ENCODE measurements at regions not wholly inside any gene's neighbourhood (a gene's known extent, or its start where the extent isn't known, plus 50 kb on each side); places are given as distances from the start of the nearest gene placed in this dataset.
"Not testable (repeated sequence)": the region's sequence is repeated elsewhere in the genome, so short reads cannot be mapped to it uniquely, and the experiment has no call there.

DNA sequence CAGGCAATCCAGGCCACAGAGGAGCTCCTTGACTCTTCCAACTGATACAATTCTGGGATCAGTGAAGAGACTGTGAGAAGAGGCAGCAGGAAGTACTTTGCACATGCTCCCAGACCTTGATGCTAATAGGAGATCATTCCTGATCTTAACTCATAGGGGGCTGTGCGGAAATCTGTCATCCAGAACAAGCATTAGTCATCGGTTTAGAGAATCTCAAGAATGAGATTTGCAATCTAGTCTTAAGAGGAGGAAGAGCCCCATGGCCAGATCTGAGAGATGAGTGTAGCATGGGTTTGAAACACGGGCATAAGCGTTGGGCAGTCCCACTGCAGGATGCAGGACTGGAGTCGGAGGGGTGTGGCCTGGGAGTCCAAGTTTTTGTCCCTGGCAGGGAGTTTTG is 1081.1 kb downstream of the NAALADL2 start:
- no peaks in the 10 kb centered on the region for H3K27me3 ChIP-seq (replicated peaks; ENCODE audit: insufficient read depth, low read depth, low read length, poor library complexity)
- no TSS peak for BruUV-seq (replicated peaks)
- H3K36me3 ChIP-seq (ENCODE audit: insufficient read depth, low read length, poor library complexity, severe bottlenecking): no peaks in the 10 kb centered on the region
- no peaks in the 10 kb centered on the region for H3K4me1 ChIP-seq (ENCODE audit: insufficient read depth, low read length, poor library complexity, severe bottlenecking)
- intact Hi-C loops (cut with micrococcal nuclease; ENCODE audit: unreplicated experiment): no loop called here
- TF ChIP-seq EZH2 (IDR thresholded peaks at IDR 0.05; ENCODE audit: borderline replicate concordance, low read depth, low read length, poor library complexity, severe bottlenecking) (no peak), CTCF (conservative IDR thresholded peaks at IDR 0.05; ENCODE audit: low read depth, low read length) (no peak)
- peaks cover 1% of the 10 kb centered on the region for H3K9me3 ChIP-seq (ENCODE audit: low read depth, low read length, poor library complexity, severe bottlenecking)
- ChIA-PET POLR2A (ENCODE audit: low non-redundant PET) (no interaction called here), CTCF (no interaction called here)
- no peak overlapping the region for H3K27ac ChIP-seq (ENCODE audit: low read depth, low read length, poor library complexity, severe bottlenecking)
- peak; percentile 16 for DNase-seq (ENCODE audit: low spot score)
- no peak overlapping the region for H3K4me3 ChIP-seq (ENCODE audit: low read depth, low read length, poor library complexity, severe bottlenecking)

GRCh38 chr3:175937367-175937766 is 1078.2 kb downstream of the NAALADL2 start:
- H3K36me3 ChIP-seq (ENCODE audit: insufficient read depth, low read length, poor library complexity, severe bottlenecking); intact Hi-C loops (cut with micrococcal nuclease; ENCODE audit: unreplicated experiment); H3K4me3 ChIP-seq (ENCODE audit: low read depth, low read length, poor library complexity, severe bottlenecking); POLR2A ChIA-PET (ENCODE audit: low non-redundant PET); BruUV-seq (replicated peaks); H3K9me3 ChIP-seq (ENCODE audit: low read depth, low read length, poor library complexity, severe bottlenecking); DNase-seq (ENCODE audit: low spot score); H3K27ac ChIP-seq (ENCODE audit: low read depth, low read length, poor library complexity, severe bottlenecking); H3K27me3 ChIP-seq (replicated peaks; ENCODE audit: insufficient read depth, low read depth, low read length, poor library complexity); H3K4me1 ChIP-seq (ENCODE audit: insufficient read depth, low read length, poor library complexity, severe bottlenecking): not testable (repeated sequence)
- CTCF ChIA-PET: interaction anchor here (0.6 kb wide), 1 partner anchor 698 kb away, joined by 5 read pairs; no protein-coding TSS in a partner anchor

DNA sequence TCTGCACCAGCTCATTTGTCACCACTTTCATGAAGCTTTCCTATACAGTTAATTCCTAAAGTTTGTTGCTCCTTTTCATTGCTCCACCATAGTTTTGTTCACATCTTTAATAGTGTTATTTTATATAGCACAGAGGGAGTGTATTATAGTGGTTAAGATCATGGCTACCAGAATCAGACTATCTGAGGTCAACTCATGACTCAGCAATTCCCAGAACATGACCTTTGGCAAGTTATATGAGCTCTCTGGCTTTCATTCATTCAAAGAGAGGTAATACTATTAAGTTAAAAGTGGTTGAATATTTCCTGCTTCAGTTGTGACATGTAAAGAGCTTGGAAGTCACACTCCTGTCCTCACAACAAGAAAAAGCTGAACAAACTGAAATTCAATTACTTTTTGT is 1073.5 kb downstream of the NAALADL2 start:
- DNase-seq (ENCODE audit: low spot score): no peak
- Histone ChIP-seq H3K36me3 (ENCODE audit: insufficient read depth, low read length, poor library complexity, severe bottlenecking) (no peaks in the 10 kb centered on the region), H3K4me1 (ENCODE audit: insufficient read depth, low read length, poor library complexity, severe bottlenecking) (no peaks in the 10 kb centered on the region), H3K4me3 (ENCODE audit: low read depth, low read length, poor library complexity, severe bottlenecking) (no peak overlapping the region), H3K9me3 (ENCODE audit: low read depth, low read length, poor library complexity, severe bottlenecking) (no peaks in the 10 kb centered on the region), H3K27me3 (replicated peaks; ENCODE audit: insufficient read depth, low read depth, low read length, poor library complexity) (no peaks in the 10 kb centered on the region), H3K27ac (ENCODE audit: low read depth, low read length, poor library complexity, severe bottlenecking) (no peak overlapping the region)
- no peak for TF ChIP-seq CTCF (conservative IDR thresholded peaks at IDR 0.05; ENCODE audit: low read depth, low read length)
- TF ChIP-seq EZH2 (IDR thresholded peaks at IDR 0.05; ENCODE audit: borderline replicate concordance, low read depth, low read length, poor library complexity, severe bottlenecking): no peak
- no TSS peak for BruUV-seq (replicated peaks)
- ChIA-PET CTCF (interaction anchor here (0.6 kb wide), 1 partner anchor 499 kb away, joined by 4 read pairs; no protein-coding TSS in a partner anchor), POLR2A (ENCODE audit: low non-redundant PET) (no interaction called here)
- intact Hi-C loops (cut with micrococcal nuclease; ENCODE audit: unreplicated experiment): no loop called here

DNA sequence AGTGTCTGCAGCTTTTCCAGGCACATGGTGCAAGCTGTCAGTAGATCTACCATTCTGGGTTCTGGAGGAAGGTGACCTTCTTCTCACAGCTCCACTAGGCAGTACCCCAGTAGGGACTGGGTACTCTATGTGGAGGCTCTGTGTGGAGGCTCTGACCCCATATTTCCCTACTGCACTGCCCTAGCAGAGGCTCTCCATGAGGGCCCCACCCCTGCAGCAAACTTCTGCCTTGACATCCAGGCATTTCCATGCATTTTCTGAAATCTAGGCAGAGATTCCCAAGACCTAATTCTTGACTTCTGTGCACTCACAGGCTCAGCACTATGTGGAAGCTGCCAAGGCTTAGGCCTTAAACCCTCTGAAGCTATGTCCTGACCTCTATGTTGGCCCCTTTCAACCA is 1060.0 kb downstream of the NAALADL2 start:
- Histone ChIP-seq H3K27ac (ENCODE audit: low read depth, low read length, poor library complexity, severe bottlenecking) (no peak overlapping the region), H3K4me1 (ENCODE audit: insufficient read depth, low read length, poor library complexity, severe bottlenecking) (no peaks in the 10 kb centered on the region), H3K36me3 (ENCODE audit: insufficient read depth, low read length, poor library complexity, severe bottlenecking) (no peaks in the 10 kb centered on the region), H3K27me3 (replicated peaks; ENCODE audit: insufficient read depth, low read depth, low read length, poor library complexity) (no peaks in the 10 kb centered on the region), H3K4me3 (ENCODE audit: low read depth, low read length, poor library complexity, severe bottlenecking) (no peak overlapping the region), H3K9me3 (ENCODE audit: low read depth, low read length, poor library complexity, severe bottlenecking) (no peaks in the 10 kb centered on the region)
- no TSS peak for BruUV-seq (replicated peaks)
- TF ChIP-seq CTCF (conservative IDR thresholded peaks at IDR 0.05; ENCODE audit: low read depth, low read length) (no peak), EZH2 (IDR thresholded peaks at IDR 0.05; ENCODE audit: borderline replicate concordance, low read depth, low read length, poor library complexity, severe bottlenecking) (no peak)
- ChIA-PET POLR2A (ENCODE audit: low non-redundant PET) (no interaction called here), CTCF (no interaction called here)
- intact Hi-C loops (cut with micrococcal nuclease; ENCODE audit: unreplicated experiment): no loop called here
- no peak for DNase-seq (ENCODE audit: low spot score)
